Activated B cell treated with CpG ODN at 0.5 μM for 24 hours (primary cell): ENCODE measurements at regions not wholly inside any gene's neighbourhood (a gene's known extent, or its start where the extent isn't known, plus 50 kb on each side); places are given as distances from the start of the nearest gene placed in this dataset.
"Not testable (repeated sequence)": the region's sequence is repeated elsewhere in the genome, so short reads cannot be mapped to it uniquely, and the experiment has no call there.

Source experiments
- ATAC-seq: fragments of 200-7000 bp; cut with Tn5 transposase; one replicate; pipeline ENCODE4 v1.10.0; 2021; ENCODE audit warnings: low read depth, mild to moderate bottlenecking, moderate library complexity
- CTCF ChIA-PET: fragments of 350-600 bp; sonication (Branson Sonifier 250); formaldehyde crosslinking; loops from one replicate; lab custom pipeline; 2021; ENCODE audit warnings: antibody characterized with exemption; lab: Charles Lee
- POLR2A ChIA-PET: fragments of 350-600 bp; sonication (Branson Sonifier 250); formaldehyde crosslinking; loops from one replicate; lab custom pipeline; 2021; ENCODE audit warnings: antibody characterized with exemption; lab: Charles Lee
- DNase-seq: peaks from one replicate; pipeline ENCODE4 v3.0.0; 2022
- H3K27ac Mint-ChIP-seq: one replicate; pipeline ENCODE4 v1.8.0; 2020; ENCODE audit warnings: mixed read lengths
- H3K27me3 Mint-ChIP-seq: one replicate; pipeline ENCODE4 v1.8.0; 2021; ENCODE audit warnings: mixed read lengths
- H3K36me3 Mint-ChIP-seq: one replicate; pipeline ENCODE4 v1.8.0; 2021; ENCODE audit warnings: low read depth, mixed read lengths
- H3K4me1 Mint-ChIP-seq: one replicate; pipeline ENCODE4 v1.8.0; 2021; ENCODE audit warnings: mixed read lengths
- H3K4me3 Mint-ChIP-seq: one replicate; pipeline ENCODE4 v1.8.0; 2020; ENCODE audit warnings: mild to moderate bottlenecking, mixed read lengths
- H3K9me3 Mint-ChIP-seq: one replicate; pipeline ENCODE4 v1.8.0; 2020; ENCODE audit warnings: mixed read lengths
- CTCF ChIP-seq: fragments of 200-600 bp; IDR thresholded peaks from one replicate; pipeline ENCODE4 v1.8.0; 2022; ENCODE audit warnings: antibody characterized with exemption, mild to moderate bottlenecking
- intact Hi-C: fragments of 100-400 bp; cut with micrococcal nuclease; formaldehyde crosslinking; loops from one replicate; pipeline ENCODE4 v1.15.1; 2024

GRCh38 chr3:140777631-140778233 lies 99.9 kb downstream of the TRIM42 start:
- Mint-ChIP-seq H3K27me3 (peaks cover 4% of the 10 kb centered on the region), H3K27ac (no peak overlapping the region), H3K4me3 (no peak overlapping the region), H3K9me3 (peaks cover 11% of the 10 kb centered on the region), H3K36me3 (no peaks in the 10 kb centered on the region), H3K4me1 (no peaks in the 10 kb centered on the region)
- intact Hi-C loops = no loop called here
- no peak for ATAC-seq
- ChIA-PET CTCF (no interaction called here), POLR2A (no interaction called here)
- no peak for TF ChIP-seq CTCF
- no peak for DNase-seq

GRCh38 chr3:140791368-140791767 lies 113.5 kb downstream of the TRIM42 start:
- TF ChIP-seq CTCF = no peak
- POLR2A ChIA-PET = no interaction called here
- H3K4me3 Mint-ChIP-seq = no peak overlapping the region
- H3K27me3 Mint-ChIP-seq = no peaks in the 10 kb centered on the region
- no peaks in the 10 kb centered on the region for H3K4me1 Mint-ChIP-seq
- no peaks in the 10 kb centered on the region for H3K36me3 Mint-ChIP-seq
- DNase-seq = no peak
- ATAC-seq = no peak
- peaks cover 13% of the 10 kb centered on the region for H3K9me3 Mint-ChIP-seq
- CTCF ChIA-PET = no interaction called here
- intact Hi-C loops = no loop called here
- H3K27ac Mint-ChIP-seq = no peak overlapping the region

GRCh38 chr3:140794507-140794906 lies 116.6 kb downstream of the TRIM42 start:
- ATAC-seq (no peak), DNase-seq (no peak)
- no peak overlapping the region for H3K4me3 Mint-ChIP-seq
- POLR2A ChIA-PET = no interaction called here
- H3K4me1 Mint-ChIP-seq = no peaks in the 10 kb centered on the region
- H3K27ac Mint-ChIP-seq = no peak overlapping the region
- H3K36me3 Mint-ChIP-seq = no peaks in the 10 kb centered on the region
- intact Hi-C loops = no loop called here
- peaks cover 18% of the 10 kb centered on the region for H3K9me3 Mint-ChIP-seq
- TF ChIP-seq CTCF = no peak
- no peaks in the 10 kb centered on the region for H3K27me3 Mint-ChIP-seq
- CTCF ChIA-PET = no interaction called here

- DNase-seq, H3K4me1 Mint-ChIP-seq, H3K36me3 Mint-ChIP-seq, ATAC-seq, POLR2A ChIA-PET, H3K4me3 Mint-ChIP-seq, H3K27me3 Mint-ChIP-seq, intact Hi-C loops, CTCF ChIA-PET, H3K27ac Mint-ChIP-seq: not testable (repeated sequence)
- H3K9me3 Mint-ChIP-seq = peaks cover 16% of the 10 kb centered on the region
Measured at GRCh38 chr3:140802898-140803297, 125.0 kb downstream of the TRIM42 start.

- CTCF ChIA-PET = no interaction called here
Measured at GRCh38 chr3:140809316-140809715, 131.5 kb downstream of the TRIM42 start.

More at GRCh38 chr3:140809316-140809715, 131.5 kb downstream of the TRIM42 start:
- H3K4me1 Mint-ChIP-seq = peaks cover 15% of the 10 kb centered on the region
- H3K36me3 Mint-ChIP-seq = no peaks in the 10 kb centered on the region
- H3K9me3 Mint-ChIP-seq = peaks cover 24% of the 10 kb centered on the region
- H3K4me3 Mint-ChIP-seq = no peak overlapping the region
- intact Hi-C loops = no loop called here
- no peak overlapping the region for H3K27ac Mint-ChIP-seq
- TF ChIP-seq CTCF = no peak
- DNase-seq (no peak), ATAC-seq (peak; percentile 37)
- H3K27me3 Mint-ChIP-seq = peaks cover 8% of the 10 kb centered on the region
- POLR2A ChIA-PET = no interaction called here
